ENCODE measurements at regions not wholly inside any gene's neighbourhood (a gene's known extent, or its start where the extent isn't known, plus 50 kb on each side); places are given as distances from the start of the nearest gene placed in this dataset.

GRCh38 chr4:28792917-28793597 lies 1927.1 kb upstream of the PCDH7 start:
- no peak overlapping the region for H3K9ac ChIP-seq (ENCODE audit: insufficient read length, low read depth)
- no peaks in the 10 kb centered on the region for H3K27me3 ChIP-seq (ENCODE audit: insufficient read depth, insufficient read length)
- H3K4me3 ChIP-seq (ENCODE audit: insufficient read length, low read depth), result no peak overlapping the region
- H3K4me1 ChIP-seq (ENCODE audit: insufficient read depth, insufficient read length), result no peaks in the 10 kb centered on the region
- DNase-seq (ENCODE audit: low read depth, low spot score), result no peak
- no peak for TF ChIP-seq SUZ12 (IDR thresholded peaks at IDR 0.05; ENCODE audit: extremely low read depth, insufficient read depth, insufficient read length)
- TF ChIP-seq YY1 (IDR thresholded peaks at IDR 0.05; ENCODE audit: insufficient read depth, insufficient read length), result no peak
- no peak for TF ChIP-seq ZNF274 (IDR thresholded peaks at IDR 0.05; ENCODE audit: low read depth, low read length)
- H3K9me3 ChIP-seq (ENCODE audit: insufficient read depth, low read length), result peaks cover 7% of the 10 kb centered on the region; the same call in 1 of the 2 replicates
- no peaks in the 10 kb centered on the region for H3K36me3 ChIP-seq (ENCODE audit: insufficient read depth, insufficient read length, low read length)

GRCh38 chr4:28799696-28800095 lies 1920.5 kb upstream of the PCDH7 start:
- H3K27me3 ChIP-seq (ENCODE audit: insufficient read depth, insufficient read length), result no peaks in the 10 kb centered on the region
- no peak overlapping the region for H3K9ac ChIP-seq (ENCODE audit: insufficient read length, low read depth)
- H3K9me3 ChIP-seq (ENCODE audit: insufficient read depth, low read length), result peaks cover 7% of the 10 kb centered on the region; the same call in 1 of the 2 replicates
- no peak overlapping the region for H3K4me3 ChIP-seq (ENCODE audit: insufficient read length, low read depth)
- TF ChIP-seq SUZ12 (IDR thresholded peaks at IDR 0.05; ENCODE audit: extremely low read depth, insufficient read depth, insufficient read length), result no peak
- no peak for TF ChIP-seq YY1 (IDR thresholded peaks at IDR 0.05; ENCODE audit: insufficient read depth, insufficient read length)
- no peak for TF ChIP-seq ZNF274 (IDR thresholded peaks at IDR 0.05; ENCODE audit: low read depth, low read length)
- no peaks in the 10 kb centered on the region for H3K36me3 ChIP-seq (ENCODE audit: insufficient read depth, insufficient read length, low read length)
- no peak for DNase-seq (ENCODE audit: low read depth, low spot score)
- H3K4me1 ChIP-seq (ENCODE audit: insufficient read depth, insufficient read length), result no peaks in the 10 kb centered on the region

- H3K27me3 ChIP-seq (ENCODE audit: insufficient read depth, insufficient read length), result no peaks in the 10 kb centered on the region
- no peak overlapping the region for H3K4me3 ChIP-seq (ENCODE audit: insufficient read length, low read depth)
- no peaks in the 10 kb centered on the region for H3K36me3 ChIP-seq (ENCODE audit: insufficient read depth, insufficient read length, low read length)
- peaks cover 12% of the 10 kb centered on the region for H3K9me3 ChIP-seq (ENCODE audit: insufficient read depth, low read length)
- no peak overlapping the region for H3K9ac ChIP-seq (ENCODE audit: insufficient read length, low read depth)
- H3K4me1 ChIP-seq (ENCODE audit: insufficient read depth, insufficient read length), result no peaks in the 10 kb centered on the region
- DNase-seq (ENCODE audit: low read depth, low spot score), result no peak
- TF ChIP-seq SUZ12 (IDR thresholded peaks at IDR 0.05; ENCODE audit: extremely low read depth, insufficient read depth, insufficient read length), result no peak
- no peak for TF ChIP-seq YY1 (IDR thresholded peaks at IDR 0.05; ENCODE audit: insufficient read depth, insufficient read length)
- TF ChIP-seq ZNF274 (IDR thresholded peaks at IDR 0.05; ENCODE audit: low read depth, low read length), result no peak
These were observed 1909.1 kb upstream of the PCDH7 start for GRCh38 chr4:28811025-28811424.

GRCh38 chr4:28822163-28822562 lies 1898.0 kb upstream of the PCDH7 start:
- peak; percentile 11 for DNase-seq (ENCODE audit: low read depth, low spot score)
- Histone ChIP-seq H3K4me1 (ENCODE audit: insufficient read depth, insufficient read length) (no peaks in the 10 kb centered on the region), H3K9ac (ENCODE audit: insufficient read length, low read depth) (no peak overlapping the region), H3K4me3 (ENCODE audit: insufficient read length, low read depth) (no peak overlapping the region), H3K27me3 (ENCODE audit: insufficient read depth, insufficient read length) (no peaks in the 10 kb centered on the region), H3K9me3 (ENCODE audit: insufficient read depth, low read length) (no peaks in the 10 kb centered on the region; the same call in 1 of the 2 replicates), H3K36me3 (ENCODE audit: insufficient read depth, insufficient read length, low read length) (no peaks in the 10 kb centered on the region)
- TF ChIP-seq ZNF274 (IDR thresholded peaks at IDR 0.05; ENCODE audit: low read depth, low read length) (no peak), SUZ12 (IDR thresholded peaks at IDR 0.05; ENCODE audit: extremely low read depth, insufficient read depth, insufficient read length) (no peak), YY1 (IDR thresholded peaks at IDR 0.05; ENCODE audit: insufficient read depth, insufficient read length) (no peak)

- DNase-seq (ENCODE audit: low read depth, low spot score), result no peak
- Histone ChIP-seq H3K4me3 (ENCODE audit: insufficient read length, low read depth) (no peak overlapping the region), H3K9ac (ENCODE audit: insufficient read length, low read depth) (no peak overlapping the region), H3K27me3 (ENCODE audit: insufficient read depth, insufficient read length) (no peaks in the 10 kb centered on the region), H3K36me3 (ENCODE audit: insufficient read depth, insufficient read length, low read length) (no peaks in the 10 kb centered on the region), H3K9me3 (ENCODE audit: insufficient read depth, low read length) (peaks cover 6% of the 10 kb centered on the region), H3K4me1 (ENCODE audit: insufficient read depth, insufficient read length) (no peaks in the 10 kb centered on the region)
- TF ChIP-seq ZNF274 (IDR thresholded peaks at IDR 0.05; ENCODE audit: low read depth, low read length) (no peak), SUZ12 (IDR thresholded peaks at IDR 0.05; ENCODE audit: extremely low read depth, insufficient read depth, insufficient read length) (no peak), YY1 (IDR thresholded peaks at IDR 0.05; ENCODE audit: insufficient read depth, insufficient read length) (no peak)
These were observed 1892.3 kb upstream of the PCDH7 start for GRCh38 chr4:28827866-28828265.

GRCh38 chr4:28831867-28832266 lies 1888.3 kb upstream of the PCDH7 start:
- no peaks in the 10 kb centered on the region for H3K27me3 ChIP-seq (ENCODE audit: insufficient read depth, insufficient read length)
- H3K9ac ChIP-seq (ENCODE audit: insufficient read length, low read depth), result no peak overlapping the region
- no peak overlapping the region for H3K4me3 ChIP-seq (ENCODE audit: insufficient read length, low read depth)
- no peaks in the 10 kb centered on the region for H3K36me3 ChIP-seq (ENCODE audit: insufficient read depth, insufficient read length, low read length)
- DNase-seq (ENCODE audit: low read depth, low spot score), result no peak
- TF ChIP-seq SUZ12 (IDR thresholded peaks at IDR 0.05; ENCODE audit: extremely low read depth, insufficient read depth, insufficient read length) (no peak), ZNF274 (IDR thresholded peaks at IDR 0.05; ENCODE audit: low read depth, low read length) (no peak), YY1 (IDR thresholded peaks at IDR 0.05; ENCODE audit: insufficient read depth, insufficient read length) (no peak)
- no peaks in the 10 kb centered on the region for H3K4me1 ChIP-seq (ENCODE audit: insufficient read depth, insufficient read length)
- peaks cover 6% of the 10 kb centered on the region for H3K9me3 ChIP-seq (ENCODE audit: insufficient read depth, low read length)

GRCh38 chr4:28832444-28832843 lies 1887.7 kb upstream of the PCDH7 start:
- Histone ChIP-seq H3K9ac (ENCODE audit: insufficient read length, low read depth) (no peak overlapping the region), H3K4me1 (ENCODE audit: insufficient read depth, insufficient read length) (no peaks in the 10 kb centered on the region), H3K9me3 (ENCODE audit: insufficient read depth, low read length) (peaks cover 6% of the 10 kb centered on the region; the same call in 1 of the 2 replicates), H3K4me3 (ENCODE audit: insufficient read length, low read depth) (no peak overlapping the region), H3K36me3 (ENCODE audit: insufficient read depth, insufficient read length, low read length) (no peaks in the 10 kb centered on the region), H3K27me3 (ENCODE audit: insufficient read depth, insufficient read length) (no peaks in the 10 kb centered on the region)
- TF ChIP-seq YY1 (IDR thresholded peaks at IDR 0.05; ENCODE audit: insufficient read depth, insufficient read length) (no peak), ZNF274 (IDR thresholded peaks at IDR 0.05; ENCODE audit: low read depth, low read length) (no peak), SUZ12 (IDR thresholded peaks at IDR 0.05; ENCODE audit: extremely low read depth, insufficient read depth, insufficient read length) (no peak)
- DNase-seq (ENCODE audit: low read depth, low spot score), result no peak

All from NT2/D1 (cell line).